Choroid plexus epithelial cell (primary cell): ENCODE measurements at regions not wholly inside any gene's neighbourhood (a gene's known extent, or its start where the extent isn't known, plus 50 kb on each side); places are given as distances from the start of the nearest gene placed in this dataset.
A peak's percentile ranks its signal among the peaks of the same experiment; 100 is the strongest.

Experiments used
- DNase-seq: peaks from one replicate; pipeline ENCODE4 v3.0.0-alpha.2; 2010; ENCODE audit warnings: low read depth
- H3K4me3 ChIP-seq: 2 replicates; pipeline ENCODE4 v1.5.1; 2011; ENCODE audit warnings: low read depth, mild to moderate bottlenecking, control low read depth, low read length, moderate library complexity
- CTCF ChIP-seq: conservative IDR thresholded peaks from 2 replicates; pipeline ENCODE4 v1.5.1; 2011; ENCODE audit warnings: low read depth, mild to moderate bottlenecking, control low read depth, inconsistent platforms, low read length, moderate library complexity

- DNase-seq: no peak
- H3K4me3 ChIP-seq: no peak overlapping the region
- TF ChIP-seq CTCF: no peak
Observed at GRCh38 chr13:104372095-104372655, 1306.0 kb upstream of the SLC10A2 start.

- no peak for DNase-seq
- no peak for TF ChIP-seq CTCF
- no peak overlapping the region for H3K4me3 ChIP-seq
Observed at GRCh38 chr13:104365430-104365829, 1299.2 kb upstream of the SLC10A2 start.

DNA sequence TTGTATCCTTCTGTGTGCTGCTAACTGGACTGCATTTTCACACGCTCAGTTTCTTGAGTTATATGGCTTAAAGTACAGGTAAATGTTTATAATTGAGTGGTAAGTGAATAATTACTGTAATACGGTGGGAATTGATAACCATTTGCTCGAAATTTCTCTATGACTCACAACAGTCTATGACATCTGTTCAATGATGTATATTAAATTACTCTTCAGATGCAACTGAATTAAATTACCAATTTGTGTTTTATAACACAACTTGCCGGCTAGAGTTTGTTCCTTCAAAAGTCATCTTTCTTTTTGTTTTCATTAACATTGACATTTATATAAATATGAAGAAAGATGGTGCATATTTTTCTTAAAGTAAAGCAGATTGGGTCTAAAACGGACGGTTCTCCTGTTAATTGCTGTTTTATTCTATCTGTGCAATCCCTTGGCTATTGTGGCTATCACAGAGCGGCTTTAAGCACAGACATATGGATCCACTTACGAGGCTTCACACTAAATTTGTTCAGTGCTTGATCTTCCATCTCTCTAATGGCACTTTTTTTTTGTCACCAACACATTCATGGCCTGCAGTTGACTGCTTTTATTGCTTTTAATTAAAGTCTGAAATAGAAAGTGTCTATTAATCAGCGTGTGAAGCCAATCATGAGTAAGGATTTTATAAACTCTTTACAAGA, 1291.6 kb upstream of the SLC10A2 start:
- no peak overlapping the region for H3K4me3 ChIP-seq
- no peak for DNase-seq
- no peak for TF ChIP-seq CTCF

GRCh38 chr13:104357174-104357573, 1291.0 kb upstream of the SLC10A2 start:
- DNase-seq: peak; percentile 33
- no peak for TF ChIP-seq CTCF
- no peak overlapping the region for H3K4me3 ChIP-seq

- H3K4me3 ChIP-seq: no peak overlapping the region
- no peak for TF ChIP-seq CTCF
- peak; percentile 4 for DNase-seq
Observed at GRCh38 chr13:104355041-104355670, 1288.9 kb upstream of the SLC10A2 start.

DNA sequence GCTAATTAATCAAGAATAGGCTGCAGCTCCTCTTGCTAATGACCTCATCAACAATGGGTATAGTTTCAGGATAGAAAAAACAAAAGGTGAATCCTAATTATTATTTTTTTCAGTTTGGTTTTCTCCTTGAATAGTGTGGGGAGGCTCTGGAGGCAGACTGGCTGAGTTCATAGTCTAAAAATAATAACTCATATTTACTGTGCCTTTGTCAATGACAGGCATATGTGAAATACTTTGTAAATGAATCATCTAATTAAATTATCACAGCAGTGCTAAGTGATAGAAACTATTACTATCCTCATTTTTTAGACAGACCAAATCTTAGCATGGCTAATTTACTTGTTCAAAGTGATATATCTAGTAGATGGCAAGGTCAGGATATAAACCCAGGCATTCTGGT, 1261.0 kb upstream of the SLC10A2 start:
- DNase-seq: peak; percentile 15
- no peak overlapping the region for H3K4me3 ChIP-seq
- no peak for TF ChIP-seq CTCF
